Endothelial cell of umbilical vein (primary cell): ENCODE measurements at regions not wholly inside any gene's neighbourhood (a gene's known extent, or its start where the extent isn't known, plus 50 kb on each side); places are given as distances from the start of the nearest gene placed in this dataset.

ENCODE experiments used
- BruUV-seq: library from RNA; stranded (reverse); fragments of 400-500 nt; replicated peaks from 2 replicates; lab custom pipeline; 2021; lab: Mats Ljungman, UMichigan
- CTCF ChIA-PET: fragments of 300-600, 350-600 bp; sonication (Branson Sonifier 250); formaldehyde crosslinking; loops from one replicate; lab custom pipeline; 2021; ENCODE audit warnings: antibody characterized with exemption, inconsistent platforms; lab: Charles Lee
- POLR2A ChIA-PET: fragments of 300-600, 350-600 bp; sonication (Branson Sonifier 250); formaldehyde crosslinking; loops from one replicate; lab custom pipeline; 2021; ENCODE audit warnings: antibody characterized with exemption, inconsistent platforms; lab: Charles Lee
- DNase-seq: peaks from one replicate; pipeline ENCODE4 v3.0.0-alpha.2; 2011; ENCODE audit warnings: low read depth, low spot score
- FAIRE-seq: peaks from 2 replicates; lab custom pipeline; 2011; peaks lifted over from hg19 to GRCh38; lab: Jason Lieb, UNC
- H2AFZ ChIP-seq: 2 replicates; pipeline ENCODE4 v1.6.0; 2012; ENCODE audit warnings: low read depth, low read length, control low read depth, inconsistent platforms
- H3K27ac ChIP-seq: 2 replicates; pipeline ENCODE4 v1.5.1; 2011; ENCODE audit warnings: low read depth, mild to moderate bottlenecking, control low read depth, low read length, moderate library complexity; ENCODE audit not compliant: insufficient read depth
- H3K27me3 ChIP-seq, 2 experiments: 2 replicates each; pipeline versions ENCODE4 v1.6.0 to v1.6.1; 2011; ENCODE audit warnings: low read length in 2 of 2, mixed read lengths in 1 of 2; ENCODE audit not compliant: control insufficient read depth in 2 of 2, insufficient read depth in 2 of 2
- H3K36me3 ChIP-seq, 2 experiments: 2 replicates in 1 of 2; 3 replicates in 1 of 2; pipeline ENCODE4 v1.5.1; 2011; ENCODE audit warnings: low read length in 2 of 2, mild to moderate bottlenecking in 1 of 2, moderate library complexity in 1 of 2; ENCODE audit not compliant: control insufficient read depth in 2 of 2, insufficient read depth in 2 of 2; ENCODE audit errors: extremely low read depth in 1 of 2
- H3K4me1 ChIP-seq: 3 replicates; pipeline ENCODE4 v1.5.1; 2011; ENCODE audit warnings: mild to moderate bottlenecking, low read length; ENCODE audit not compliant: control insufficient read depth, insufficient read depth; ENCODE audit errors: extremely low read depth
- H3K4me2 ChIP-seq: 2 replicates; pipeline ENCODE4 v1.6.1; 2011; ENCODE audit warnings: low read length, control low read depth, mixed read lengths; ENCODE audit not compliant: insufficient read depth
- H3K4me3 ChIP-seq, 3 experiments: fragments of 200-600 bp in 1 of 3; sonication (generic), shearing (Covaris generic) in 1 of 3; replicated peaks in 1 of 3; 2 replicates each; pipeline ENCODE4 v1.5.1; 2011 to 2016; ENCODE audit warnings: control low read depth in 3 of 3, low read length in 3 of 3, mild to moderate bottlenecking in 2 of 3, inconsistent platforms in 1 of 3, low read depth in 1 of 3, moderate library complexity in 1 of 3; ENCODE audit not compliant: insufficient read depth in 1 of 3
- H3K79me2 ChIP-seq: 2 replicates; pipeline ENCODE4 v1.6.0; 2012; ENCODE audit warnings: low read length, inconsistent platforms; ENCODE audit not compliant: control insufficient read depth, insufficient read depth
- H3K9ac ChIP-seq: replicated peaks from 2 replicates; pipeline ENCODE3; 2011; ENCODE audit warnings: low read length, control low read depth; ENCODE audit not compliant: insufficient read depth; ENCODE audit errors: extremely low read depth
- H3K9me1 ChIP-seq: replicated peaks from 3 replicates; pipeline ENCODE4 v1.6.0; 2011; ENCODE audit warnings: mild to moderate bottlenecking, low read length; ENCODE audit not compliant: control insufficient read depth, insufficient read depth; ENCODE audit errors: extremely low read depth
- H3K9me3 ChIP-seq: replicated peaks from 2 replicates; pipeline ENCODE4 v1.5.1; 2012; ENCODE audit warnings: low read length, inconsistent platforms; ENCODE audit not compliant: control insufficient read depth, insufficient read depth
- H4K20me1 ChIP-seq: replicated peaks from 2 replicates; pipeline ENCODE3; 2011; ENCODE audit warnings: mild to moderate bottlenecking, low read length; ENCODE audit not compliant: control insufficient read depth, insufficient read depth; ENCODE audit errors: extremely low read depth
- EZH2 ChIP-seq: IDR thresholded peaks from 2 replicates; pipeline ENCODE4 v1.6.1; 2012; ENCODE audit warnings: borderline replicate concordance, low read depth, mild to moderate bottlenecking, moderate library complexity, low read length, inconsistent platforms; ENCODE audit not compliant: severe bottlenecking
- FOS ChIP-seq: IDR thresholded peaks from 2 replicates; pipeline ENCODE4 v1.6.1; 2011; ENCODE audit warnings: mild to moderate bottlenecking, low read length, moderate library complexity, borderline replicate concordance; ENCODE audit not compliant: insufficient read depth
- GATA2 ChIP-seq: IDR thresholded peaks from 2 replicates; pipeline ENCODE4 v1.7.0; 2011; ENCODE audit warnings: low read depth, mild to moderate bottlenecking, moderate library complexity, mixed read lengths, low read length; ENCODE audit not compliant: insufficient read length, insufficient read depth
- JUN ChIP-seq: IDR thresholded peaks from 2 replicates; pipeline ENCODE4 v1.6.1; 2011; ENCODE audit warnings: borderline replicate concordance, low read depth; ENCODE audit not compliant: insufficient read length, insufficient read depth
- MYC ChIP-seq: IDR thresholded peaks from one replicate; pipeline ENCODE4 v1.6.1; 2011; ENCODE audit warnings: mild to moderate bottlenecking, low read depth, low read length
- POLR2A ChIP-seq: IDR thresholded peaks from 2 replicates; pipeline ENCODE4 v1.6.1; 2012; ENCODE audit warnings: low read depth, mild to moderate bottlenecking, control low read depth, low read length
- POLR2AphosphoS5 ChIP-seq: IDR thresholded peaks from 2 replicates; pipeline ENCODE4 v1.6.1; 2012; ENCODE audit warnings: low read depth, mild to moderate bottlenecking, control low read depth, low read length, moderate library complexity; ENCODE audit not compliant: insufficient read depth
- dilution Hi-C: fragments of 300-500 bp; cut with MboI; formaldehyde crosslinking; loops from one replicate; pipeline ENCODE4 v1.15.0; 2019; ENCODE audit warnings: low sequenced_read_pairs; ENCODE audit not compliant: extremely low pct_ligation_motif_present
- intact Hi-C: fragments of 100-400 bp; cut with micrococcal nuclease; formaldehyde crosslinking; loops from one replicate; pipeline ENCODE4 v1.10.0; 2022
- TF ChIP-seq, protein P1 (sequence below), 2 donors: IDR thresholded peaks; 1 replicate in 1 of 2; 2 replicates in 1 of 2; pipeline ENCODE4 v1.5.1; 2011; ENCODE audit warnings: low read length in 2 of 2, mild to moderate bottlenecking in 2 of 2, moderate library complexity in 2 of 2, control low read depth in 1 of 2, inconsistent platforms in 1 of 2, low read depth in 1 of 2; ENCODE audit not compliant: insufficient read depth in 1 of 2; ENCODE audit errors: extremely low read depth in 1 of 2
- TF ChIP-seq, protein P2 (sequence below): IDR thresholded peaks from 2 replicates; pipeline ENCODE4 v1.6.1; 2011; ENCODE audit not compliant: insufficient read depth, insufficient read length

DNA sequence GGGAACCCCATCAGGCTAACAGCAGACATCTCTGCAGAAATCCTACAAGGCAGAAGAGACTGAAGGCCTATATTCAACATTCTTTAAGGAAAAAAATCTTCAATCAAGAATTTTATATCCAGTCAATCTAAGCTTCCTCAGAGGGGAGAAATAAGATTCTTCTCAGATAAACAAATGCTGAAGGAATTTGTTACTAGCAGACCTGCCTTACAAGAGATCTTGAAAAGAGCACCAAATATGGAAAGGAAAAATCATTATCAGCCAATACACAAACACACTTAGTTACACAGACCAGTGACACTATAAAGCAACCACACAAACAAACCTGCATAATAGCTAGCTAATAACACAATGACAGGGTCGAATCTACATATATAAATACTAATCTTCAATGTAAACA lies 96.5 kb downstream of the SUCLG1 start:
- Histone ChIP-seq H3K36me3 (no peaks in the 10 kb centered on the region), H3K27me3 (no peaks in the 10 kb centered on the region), H3K9ac (no peak overlapping the region), H3K4me1 (no peaks in the 10 kb centered on the region), H3K9me3 (no peaks in the 10 kb centered on the region), H3K79me2 (no peaks in the 10 kb centered on the region), H4K20me1 (no peaks in the 10 kb centered on the region), H3K4me2 (no peak overlapping the region), H2AFZ (no peak overlapping the region), H3K9me1 (no peaks in the 10 kb centered on the region), H3K4me3 (no peak overlapping the region), H3K27ac (no peak overlapping the region)
- ChIA-PET CTCF (no interaction called here), POLR2A (no interaction called here)
- intact Hi-C loops: no loop called here
- no peak for FAIRE-seq
- dilution Hi-C loops: no loop called here
- BruUV-seq: no TSS peak
- TF ChIP-seq, protein P1, sequence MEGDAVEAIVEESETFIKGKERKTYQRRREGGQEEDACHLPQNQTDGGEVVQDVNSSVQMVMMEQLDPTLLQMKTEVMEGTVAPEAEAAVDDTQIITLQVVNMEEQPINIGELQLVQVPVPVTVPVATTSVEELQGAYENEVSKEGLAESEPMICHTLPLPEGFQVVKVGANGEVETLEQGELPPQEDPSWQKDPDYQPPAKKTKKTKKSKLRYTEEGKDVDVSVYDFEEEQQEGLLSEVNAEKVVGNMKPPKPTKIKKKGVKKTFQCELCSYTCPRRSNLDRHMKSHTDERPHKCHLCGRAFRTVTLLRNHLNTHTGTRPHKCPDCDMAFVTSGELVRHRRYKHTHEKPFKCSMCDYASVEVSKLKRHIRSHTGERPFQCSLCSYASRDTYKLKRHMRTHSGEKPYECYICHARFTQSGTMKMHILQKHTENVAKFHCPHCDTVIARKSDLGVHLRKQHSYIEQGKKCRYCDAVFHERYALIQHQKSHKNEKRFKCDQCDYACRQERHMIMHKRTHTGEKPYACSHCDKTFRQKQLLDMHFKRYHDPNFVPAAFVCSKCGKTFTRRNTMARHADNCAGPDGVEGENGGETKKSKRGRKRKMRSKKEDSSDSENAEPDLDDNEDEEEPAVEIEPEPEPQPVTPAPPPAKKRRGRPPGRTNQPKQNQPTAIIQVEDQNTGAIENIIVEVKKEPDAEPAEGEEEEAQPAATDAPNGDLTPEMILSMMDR (IDR thresholded peaks at IDR 0.05; ENCODE audit: extremely low read depth in 1 of 2, insufficient read depth in 1 of 2, low read depth in 1 of 2, low read length in 2 of 2): no peak
- TF ChIP-seq EZH2: no peak
- no peak for TF ChIP-seq MYC
- TF ChIP-seq JUN: no peak
- no peak for TF ChIP-seq FOS
- TF ChIP-seq POLR2A: no peak
- TF ChIP-seq POLR2AphosphoS5: no peak
- TF ChIP-seq, protein P2, sequence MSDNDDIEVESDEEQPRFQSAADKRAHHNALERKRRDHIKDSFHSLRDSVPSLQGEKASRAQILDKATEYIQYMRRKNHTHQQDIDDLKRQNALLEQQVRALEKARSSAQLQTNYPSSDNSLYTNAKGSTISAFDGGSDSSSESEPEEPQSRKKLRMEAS: no peak
- TF ChIP-seq GATA2: no peak
- no peak for DNase-seq
